Hematopoietic multipotent progenitor cell treated with erythropoietin and hydrocortisone succinate and interleukin-3 and kit ligand, for 4 days (in vitro differentiated cells): ENCODE measurements at regions not wholly inside any gene's neighbourhood (a gene's known extent, or its start where the extent isn't known, plus 50 kb on each side); places are given as distances from the start of the nearest gene placed in this dataset.

Experiments used
- DNase-seq: peaks from one replicate; pipeline ENCODE4 v3.0.0-alpha.2; 2015

DNA sequence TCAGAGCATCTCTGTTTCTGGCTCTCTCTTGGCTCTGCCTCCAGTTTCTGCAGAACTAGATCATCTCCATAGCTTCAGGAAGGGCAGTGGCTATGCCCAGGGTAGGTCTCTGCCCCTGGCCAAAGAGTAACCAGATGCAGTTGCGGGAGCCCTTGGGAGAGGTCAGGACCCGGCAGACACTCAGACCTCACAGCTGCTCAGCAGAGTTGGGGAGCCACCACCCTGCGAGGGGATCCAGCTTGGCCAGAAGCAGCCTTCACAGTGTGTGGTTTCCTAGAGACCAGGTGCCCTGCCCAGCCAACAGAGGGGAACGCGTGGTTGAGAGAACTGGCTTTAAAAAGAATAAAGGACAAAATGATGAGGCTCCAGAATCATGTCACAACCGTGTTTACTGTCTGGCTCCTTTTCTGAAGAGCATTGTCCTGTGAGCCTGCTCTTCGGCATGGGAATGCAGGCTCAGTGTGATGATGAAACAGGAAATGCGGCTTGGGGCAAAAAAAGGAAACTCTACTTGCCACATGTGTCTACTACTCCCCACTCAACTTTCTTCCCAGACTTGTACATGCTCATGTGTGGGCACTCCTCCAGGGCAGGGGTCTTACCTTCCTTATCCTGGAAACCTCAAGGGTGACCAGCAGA lies 243.1 kb downstream of the INHBA start:
- peak; percentile 15 for DNase-seq

DNA sequence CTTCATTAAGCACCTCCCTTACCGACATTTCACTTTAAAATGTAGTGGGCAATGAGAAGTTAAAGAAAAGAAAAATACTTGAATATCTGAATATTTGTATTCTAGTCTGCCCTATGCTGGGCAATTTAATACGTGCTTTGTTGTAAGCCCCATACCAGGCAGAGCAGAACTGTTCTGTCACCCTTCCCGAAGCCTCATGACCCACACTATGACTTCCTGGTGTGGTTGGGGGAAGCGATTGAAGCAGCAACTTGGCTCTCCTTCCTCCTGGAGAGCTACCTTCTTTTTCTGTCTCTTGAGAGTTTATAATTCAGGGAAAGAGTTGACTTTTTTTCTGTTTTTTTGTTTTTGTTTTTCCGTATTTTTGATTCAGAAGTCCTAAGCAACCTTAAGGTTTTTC lies 243.7 kb downstream of the INHBA start:
- DNase-seq, result peak; percentile 14

DNA sequence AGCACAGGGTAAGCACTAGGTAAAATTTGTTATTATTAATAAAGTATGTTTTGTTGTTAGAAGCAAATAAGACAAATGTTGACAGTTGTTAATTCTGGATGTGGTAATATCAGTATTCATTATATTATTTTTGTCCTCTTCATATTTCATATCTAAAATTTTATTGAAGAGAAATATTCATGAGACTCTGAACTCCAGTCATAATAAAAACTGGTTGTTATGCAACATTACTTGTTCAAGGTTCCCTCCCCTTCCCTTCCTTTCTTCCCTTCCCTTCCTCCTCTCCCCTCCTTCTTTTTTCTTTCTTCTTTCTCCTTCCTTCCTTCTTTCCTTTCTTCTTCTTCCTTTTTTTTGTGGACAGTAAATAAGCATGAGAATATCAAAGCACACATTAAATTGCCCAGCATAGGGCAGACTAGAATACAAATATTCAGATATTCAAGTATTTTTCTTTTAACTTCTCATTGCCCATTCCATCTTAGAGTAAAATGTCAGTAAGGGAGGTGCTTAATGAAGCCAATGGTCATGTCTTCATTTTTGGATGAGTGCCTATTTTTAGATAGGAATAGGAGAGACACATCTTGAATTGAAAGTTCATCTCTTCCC lies 245.0 kb downstream of the INHBA start:
- no peak for DNase-seq

DNA sequence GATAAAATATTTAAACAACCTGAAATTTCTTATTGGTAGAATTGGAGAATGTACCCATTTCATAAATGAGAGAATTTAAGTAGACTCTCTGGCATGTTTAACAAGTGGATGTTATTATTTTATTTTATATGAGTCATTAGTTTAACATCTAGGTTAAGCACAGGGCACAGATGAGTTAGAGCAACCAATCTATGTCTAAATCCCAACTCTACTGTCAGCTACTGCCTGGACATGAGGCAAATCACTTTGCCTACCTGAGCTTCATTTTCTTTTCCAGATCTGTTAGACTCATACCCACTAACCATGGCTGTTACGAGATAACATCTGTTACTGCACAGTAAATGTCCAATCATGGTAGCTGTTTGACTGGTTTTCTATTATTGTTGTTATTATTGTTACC lies 251.1 kb downstream of the INHBA start:
- DNase-seq, result no peak

DNA sequence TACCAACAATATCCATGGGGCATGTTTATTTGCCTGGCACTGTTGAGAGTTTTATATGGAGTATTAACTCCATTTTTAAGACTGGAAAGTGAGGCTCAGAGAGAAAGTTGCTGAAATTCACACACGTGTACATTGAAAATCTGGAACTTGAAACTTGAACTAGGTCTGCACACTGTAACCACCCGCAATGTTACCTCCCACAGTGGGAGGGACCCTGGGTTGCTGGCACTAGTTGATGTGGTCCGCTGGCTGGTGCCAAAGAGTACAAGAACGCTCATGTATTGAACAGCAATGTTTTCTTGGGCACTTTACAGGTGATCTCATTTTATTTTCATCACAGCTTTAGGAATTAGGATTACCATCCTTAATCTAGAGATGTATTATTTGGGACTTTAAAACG lies 253.2 kb downstream of the INHBA start:
- no peak for DNase-seq

DNA sequence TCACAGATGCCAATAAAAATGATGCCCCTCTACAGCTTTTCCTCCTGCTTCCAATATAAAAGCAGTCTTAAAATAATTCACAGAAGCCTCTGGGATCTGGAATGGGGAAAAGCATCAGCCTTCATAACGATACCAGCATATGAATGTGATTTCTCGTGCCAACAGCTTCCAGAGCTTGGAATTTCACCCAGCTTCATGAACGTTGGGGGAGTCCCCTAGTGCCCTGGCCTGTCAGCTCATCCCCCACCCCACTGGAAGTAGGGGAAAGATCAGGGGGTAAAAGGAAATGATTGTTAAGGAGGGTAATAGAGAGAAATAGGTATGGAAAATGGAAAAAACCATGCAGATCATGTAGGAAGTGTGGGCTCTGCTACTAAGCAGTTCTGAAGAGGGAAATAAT lies 253.6 kb downstream of the INHBA start:
- DNase-seq, result no peak

DNA sequence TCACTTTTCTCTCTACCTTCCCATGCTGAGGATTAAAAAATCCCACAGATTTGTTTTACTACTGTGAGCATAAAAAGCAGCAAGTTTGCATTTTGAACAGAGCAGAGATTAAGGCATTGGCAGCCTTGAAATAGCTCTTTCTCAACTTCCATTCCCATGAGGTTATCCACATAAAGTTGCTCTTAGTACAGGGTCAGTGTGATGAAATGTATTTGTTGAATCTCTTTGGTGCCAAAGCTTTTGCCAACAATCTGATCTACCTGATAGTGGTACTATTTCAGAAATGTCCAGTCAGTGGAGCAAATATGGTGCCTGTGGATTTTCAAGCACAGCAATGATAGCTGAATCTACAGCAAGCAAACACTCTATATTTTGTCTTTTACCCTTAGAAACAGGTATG lies 254.8 kb downstream of the INHBA start:
- no peak for DNase-seq

DNA sequence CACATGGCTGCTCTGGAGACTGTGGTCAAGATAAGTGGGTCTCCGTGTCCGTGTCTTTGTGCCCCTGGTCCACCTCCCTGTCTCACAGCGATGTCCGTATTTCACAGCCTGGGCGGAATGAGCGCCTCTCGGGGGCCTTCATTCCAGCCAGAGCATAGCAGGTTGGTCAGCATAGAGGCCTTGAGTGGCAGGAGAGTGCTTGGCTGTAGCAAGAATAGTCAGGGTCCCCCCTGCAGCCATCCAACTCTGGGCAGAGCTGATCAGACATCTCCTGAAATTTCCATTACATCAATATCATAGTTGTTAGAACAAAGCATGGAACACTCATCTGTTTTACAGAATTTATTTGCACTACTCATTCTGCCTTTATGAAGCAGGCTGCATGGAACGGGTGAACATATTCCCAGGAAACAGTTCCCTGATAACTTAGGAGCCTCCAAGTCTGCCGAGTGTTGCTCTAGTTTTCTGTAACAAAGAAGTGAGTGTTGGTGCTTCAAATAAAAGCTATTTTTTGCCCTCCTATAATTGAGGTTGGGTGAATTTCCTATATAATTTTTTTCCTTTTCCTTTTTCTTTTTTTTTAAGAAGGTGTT lies 255.3 kb downstream of the INHBA start:
- no peak for DNase-seq

DNA sequence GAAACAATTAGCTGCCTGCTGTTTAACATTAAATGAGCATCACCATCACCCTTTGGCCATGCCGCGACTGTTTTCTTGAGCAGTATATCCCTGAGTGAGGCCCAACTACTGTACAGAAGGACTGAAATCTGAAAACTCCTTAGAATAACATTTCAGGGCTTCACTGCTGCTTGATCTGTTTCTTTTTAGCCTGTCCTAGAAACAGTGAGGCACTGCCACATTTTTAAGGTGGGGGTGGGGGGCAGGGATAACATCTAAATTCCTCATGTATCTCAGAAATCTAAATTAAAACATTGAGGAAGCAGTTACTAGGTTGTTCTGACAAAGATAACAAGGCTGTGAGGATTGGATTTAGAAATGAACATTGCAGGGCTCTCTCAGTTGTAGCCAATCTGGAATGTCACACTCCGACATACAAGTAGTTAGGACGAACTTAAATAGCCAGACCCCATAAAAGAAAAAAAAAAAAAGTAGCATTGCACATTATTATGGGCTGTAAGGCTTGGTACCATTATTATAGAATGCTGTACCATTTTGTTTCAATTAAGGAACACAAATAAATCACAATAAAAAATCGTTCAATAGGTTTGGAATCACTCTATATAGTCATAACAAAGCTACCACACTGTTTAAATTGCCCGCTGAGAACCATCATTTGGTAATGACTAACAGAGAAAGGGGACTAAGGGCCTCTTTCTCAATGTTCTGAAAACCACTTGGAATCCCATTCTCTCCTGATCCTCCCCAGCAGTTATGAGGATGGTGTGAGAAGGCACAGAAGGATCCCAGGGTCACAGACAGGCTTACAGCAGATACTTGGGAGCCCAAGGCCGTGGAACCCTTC lies 256.1 kb downstream of the INHBA start:
- DNase-seq, result no peak

DNA sequence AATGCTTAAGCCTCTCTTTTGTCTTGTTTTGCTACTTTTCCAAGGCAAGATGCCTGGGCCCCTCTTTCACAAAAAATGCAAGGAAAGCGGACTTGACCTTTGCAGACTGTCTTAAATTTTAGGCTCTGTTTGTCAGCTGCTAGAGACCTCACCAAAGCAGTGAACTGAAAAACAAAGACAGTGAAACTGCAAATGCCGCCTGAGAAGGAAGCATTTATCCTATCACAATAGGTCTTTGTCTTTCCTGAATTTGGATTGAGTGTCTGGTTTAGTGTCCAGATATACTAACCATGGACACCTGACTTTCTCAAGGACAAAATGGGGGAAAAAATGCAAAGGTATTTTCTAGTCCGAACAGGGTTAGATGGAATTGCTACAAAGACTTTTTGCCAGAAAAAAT lies 256.9 kb downstream of the INHBA start:
- no peak for DNase-seq

DNA sequence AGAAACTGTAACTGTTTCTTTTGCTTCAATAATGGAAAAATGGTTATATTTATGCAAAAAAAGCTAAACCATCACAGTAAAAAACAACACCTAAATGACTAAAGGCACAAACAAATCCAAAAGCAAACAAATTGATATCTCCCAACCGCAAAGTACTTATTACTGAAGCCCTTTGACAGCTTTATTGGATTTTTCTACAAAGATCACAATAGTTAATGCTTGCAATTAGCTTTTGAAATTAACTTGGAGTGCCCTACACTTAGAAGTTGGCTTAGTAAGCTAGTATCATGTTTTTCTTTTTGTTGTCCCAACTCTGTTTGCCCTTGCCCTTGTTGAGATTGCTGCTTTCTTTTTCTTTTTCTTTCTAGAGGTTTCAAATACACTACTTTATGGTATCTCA lies 257.5 kb downstream of the INHBA start:
- DNase-seq, result no peak

DNA sequence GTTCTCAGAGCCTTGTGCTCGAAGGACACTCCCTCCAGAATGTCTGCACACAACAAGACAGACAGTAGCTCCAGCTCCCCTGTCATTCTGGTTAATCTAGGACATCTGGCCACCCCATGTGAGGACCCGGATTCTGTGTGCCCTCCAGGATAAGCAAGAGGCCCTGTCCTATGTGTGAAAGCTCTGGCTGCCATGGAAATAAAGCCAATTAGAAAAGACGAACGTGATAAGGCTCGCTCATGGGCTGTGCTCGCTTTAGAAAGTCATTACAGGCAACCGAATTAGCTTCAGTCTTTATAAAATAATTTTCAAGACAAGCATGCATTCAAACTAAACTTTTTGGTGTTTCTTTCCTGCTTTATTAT lies 263.4 kb downstream of the INHBA start:
- DNase-seq, result no peak

DNA sequence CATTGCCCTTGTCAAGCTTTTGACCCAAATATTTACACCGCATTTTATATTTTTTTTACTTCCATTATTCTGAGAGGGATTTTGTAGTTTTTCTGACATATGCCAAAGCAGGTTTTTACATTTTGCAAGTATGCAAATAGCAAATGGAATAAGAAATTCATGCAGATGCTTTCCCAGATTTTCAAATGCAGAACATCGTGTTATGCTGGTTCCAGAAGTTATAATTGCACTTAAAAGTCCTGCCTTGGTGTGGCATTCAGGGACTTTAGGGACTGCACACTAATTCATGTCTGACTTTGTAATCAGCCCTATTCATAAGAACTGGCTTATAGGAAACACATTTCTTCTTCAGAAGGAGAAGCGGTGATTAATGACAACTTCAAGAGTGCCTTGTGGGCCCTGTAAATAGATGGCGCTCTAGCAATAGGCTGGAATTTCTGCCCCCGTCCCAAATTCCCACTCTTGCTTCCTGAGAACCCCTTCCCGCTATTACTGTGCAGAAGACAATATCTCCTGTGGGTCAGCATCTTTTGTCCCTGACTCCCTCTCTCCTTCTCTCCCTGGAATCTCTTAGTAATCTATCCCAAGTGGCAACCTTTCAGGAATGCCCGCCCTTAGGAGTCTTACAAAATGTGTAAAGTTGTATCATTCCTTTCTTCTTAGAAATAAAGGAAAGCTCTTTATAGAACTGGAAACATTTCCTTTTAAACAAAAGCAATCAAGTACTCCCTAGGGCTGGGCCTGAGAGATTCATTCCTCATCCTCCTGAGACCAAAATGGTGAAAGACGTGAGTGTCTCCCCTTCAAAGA lies 264.0 kb downstream of the INHBA start:
- no peak for DNase-seq

DNA sequence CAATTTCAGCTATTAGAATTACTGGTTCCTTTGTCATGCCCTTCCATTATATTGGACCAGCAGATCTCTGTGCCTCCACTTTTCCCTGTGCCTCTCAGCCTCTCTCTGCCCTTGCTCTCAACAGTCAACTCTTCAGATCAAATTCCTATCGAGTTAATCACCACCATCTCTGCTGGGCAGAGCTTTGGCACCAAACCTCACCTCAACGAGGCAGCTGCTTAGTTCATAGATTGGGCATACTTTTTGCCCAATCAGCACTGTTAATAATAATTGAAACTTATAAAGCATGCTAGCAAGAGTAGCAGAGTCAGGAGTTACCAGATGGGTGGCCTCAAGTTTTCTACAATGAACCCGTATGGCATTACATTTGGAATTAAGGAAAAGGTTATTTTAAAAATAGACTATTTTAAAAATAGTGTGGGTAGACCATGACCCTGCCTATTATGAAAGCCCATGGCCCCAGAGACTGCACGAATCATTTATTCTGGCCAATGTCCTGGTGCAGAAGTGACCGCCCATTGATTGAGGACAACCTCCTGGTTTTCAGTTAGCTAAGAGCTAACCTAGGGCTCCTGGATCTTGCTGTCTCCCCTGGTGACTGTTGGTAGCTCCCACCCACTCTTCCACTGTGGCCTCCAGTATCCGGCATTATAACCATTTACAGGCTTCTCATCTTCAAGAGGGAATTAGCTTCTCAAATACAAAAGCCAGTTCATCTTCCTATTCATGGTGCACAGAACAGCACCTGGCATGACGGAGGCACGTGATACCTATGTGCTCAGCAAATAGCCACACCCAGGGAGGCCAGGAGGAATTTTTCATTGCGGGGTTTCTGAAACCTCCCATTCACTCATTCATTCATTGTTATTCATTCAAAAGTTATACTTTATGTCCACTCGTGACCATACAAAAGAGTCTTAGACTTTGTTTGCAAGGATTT lies 265.4 kb downstream of the INHBA start:
- no peak for DNase-seq

DNA sequence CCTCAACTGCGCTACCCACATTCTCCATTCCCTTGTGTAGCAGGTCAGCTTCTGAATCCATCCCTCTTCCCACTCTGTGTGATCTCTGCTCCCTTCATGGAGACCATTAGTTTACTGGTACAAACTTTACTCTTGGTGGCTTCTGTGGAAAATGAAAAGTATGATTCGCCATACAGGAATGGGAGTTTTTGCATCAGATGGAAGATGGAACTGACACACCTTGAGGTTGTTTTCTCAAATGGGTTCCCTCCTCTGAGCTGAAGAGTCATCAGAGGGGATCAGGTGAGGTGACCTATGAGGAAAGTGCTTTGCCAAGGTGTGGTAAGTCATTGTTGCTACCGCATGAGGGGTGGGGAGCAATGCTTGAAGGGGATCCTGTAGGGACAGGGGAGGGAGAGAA lies 266.8 kb downstream of the INHBA start:
- DNase-seq, result no peak

DNA sequence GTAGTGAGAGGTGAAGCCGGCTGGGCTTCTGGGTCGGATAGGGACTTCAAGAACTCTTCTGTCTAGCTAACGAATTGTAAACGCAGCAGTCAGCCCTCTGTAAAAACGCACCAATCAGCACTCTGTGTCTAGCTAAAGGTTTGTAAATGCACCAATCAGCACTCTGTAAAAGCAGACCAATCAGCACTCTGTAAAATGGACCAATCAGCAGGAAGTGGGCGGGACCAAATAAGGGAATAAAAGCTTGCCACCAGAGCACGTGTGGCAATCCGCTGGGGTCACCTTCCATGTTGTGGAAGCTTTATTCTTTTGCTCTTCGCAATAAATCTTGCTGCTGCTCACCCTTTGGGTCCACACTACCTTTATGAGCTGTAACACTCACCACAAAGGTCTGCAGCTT lies 267.9 kb downstream of the INHBA start:
- DNase-seq, result peak; percentile 3

DNA sequence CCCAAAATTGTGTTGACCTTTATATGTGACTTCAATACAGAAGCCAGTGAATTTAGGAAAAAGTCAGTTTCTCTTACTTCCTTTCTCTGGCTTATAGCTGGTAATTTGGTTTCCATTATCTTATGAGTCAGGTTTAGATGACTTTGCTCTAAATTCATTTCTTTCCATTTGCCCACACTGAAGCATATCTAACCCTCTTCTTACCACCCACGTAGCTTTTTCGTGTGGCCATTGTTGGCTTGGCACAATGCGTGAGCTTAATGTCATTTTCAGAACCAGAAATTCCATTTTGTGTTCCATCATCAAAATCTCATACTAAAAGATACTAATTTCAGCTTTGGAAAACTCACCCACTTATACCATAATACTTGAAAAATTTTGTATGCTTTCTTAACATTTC lies 271.2 kb downstream of the INHBA start:
- no peak for DNase-seq

DNA sequence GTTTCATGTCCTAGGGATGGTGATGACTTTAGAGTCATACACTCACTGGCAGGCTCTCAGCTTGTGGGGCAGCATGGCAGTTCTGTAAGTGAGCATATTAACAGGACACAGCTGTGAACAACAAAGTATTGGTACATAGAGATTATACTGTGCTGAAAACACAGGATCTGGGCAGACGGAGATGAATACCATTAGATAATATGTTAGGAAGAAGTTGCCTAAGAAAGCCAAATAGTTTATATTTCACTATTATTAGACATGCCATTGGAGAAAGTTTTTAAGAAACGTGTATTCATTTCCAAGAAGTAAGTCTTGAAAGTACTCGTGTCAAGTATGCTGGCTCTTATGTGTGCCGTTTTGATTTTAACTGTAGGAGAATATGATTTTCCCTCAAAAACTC lies 274.5 kb downstream of the INHBA start:
- no peak for DNase-seq

DNA sequence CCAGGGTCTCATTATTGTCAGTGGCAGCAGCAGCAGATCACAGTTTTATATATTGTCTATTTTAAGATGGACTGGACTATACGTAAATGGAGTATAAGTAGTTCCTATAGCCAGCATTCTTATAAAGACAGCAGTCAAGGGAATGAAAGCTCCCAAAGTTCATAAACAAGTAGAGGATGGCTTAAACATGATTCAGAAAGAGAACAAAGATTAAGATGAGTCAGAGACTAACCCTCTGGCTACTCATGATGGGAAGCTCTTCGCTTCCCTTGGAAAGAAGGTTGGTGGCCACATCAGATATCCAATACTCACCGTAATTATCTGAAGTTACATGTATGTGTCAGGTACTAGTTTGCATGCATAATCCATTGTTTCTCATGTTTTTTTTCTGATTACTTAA lies 277.0 kb downstream of the INHBA start:
- no peak for DNase-seq

DNA sequence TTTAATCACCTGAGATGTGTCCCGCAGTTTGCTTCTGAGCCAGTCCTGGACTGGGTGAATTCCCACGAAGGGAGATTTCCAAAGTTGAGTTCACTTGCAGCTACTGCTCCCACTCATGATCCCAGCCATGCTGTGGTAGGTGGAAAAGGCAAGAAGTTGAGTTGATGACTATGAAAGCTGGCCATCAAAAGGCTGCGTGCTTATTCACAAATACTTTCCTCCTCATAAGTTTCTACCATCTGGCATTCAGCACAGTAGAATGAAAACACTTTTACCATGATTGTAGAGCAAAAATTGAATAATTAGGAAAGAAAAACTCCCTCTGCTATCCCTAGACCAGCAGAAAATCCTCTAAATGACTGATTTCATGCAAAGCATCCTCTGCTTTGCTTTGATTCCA lies 281.8 kb downstream of the INHBA start:
- DNase-seq, result no peak

DNA sequence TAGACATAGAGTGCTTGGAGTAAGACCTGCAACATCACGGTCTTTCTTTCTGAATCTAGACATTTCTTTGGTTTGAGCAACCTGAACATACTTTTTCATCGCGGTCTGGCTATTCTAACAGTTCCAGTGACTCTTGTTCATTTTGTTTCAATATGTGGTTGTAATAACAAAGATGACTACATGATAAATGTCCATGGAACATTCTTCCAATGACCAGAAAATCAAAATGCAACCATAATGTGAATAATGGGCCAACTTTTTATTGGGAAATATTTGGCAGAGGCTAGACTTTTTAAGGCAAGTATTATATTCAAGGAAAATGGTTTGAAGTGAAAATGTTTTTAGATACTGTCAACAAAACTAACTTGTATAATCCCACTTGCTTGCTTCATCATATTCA lies 282.5 kb downstream of the INHBA start:
- DNase-seq, result no peak

DNA sequence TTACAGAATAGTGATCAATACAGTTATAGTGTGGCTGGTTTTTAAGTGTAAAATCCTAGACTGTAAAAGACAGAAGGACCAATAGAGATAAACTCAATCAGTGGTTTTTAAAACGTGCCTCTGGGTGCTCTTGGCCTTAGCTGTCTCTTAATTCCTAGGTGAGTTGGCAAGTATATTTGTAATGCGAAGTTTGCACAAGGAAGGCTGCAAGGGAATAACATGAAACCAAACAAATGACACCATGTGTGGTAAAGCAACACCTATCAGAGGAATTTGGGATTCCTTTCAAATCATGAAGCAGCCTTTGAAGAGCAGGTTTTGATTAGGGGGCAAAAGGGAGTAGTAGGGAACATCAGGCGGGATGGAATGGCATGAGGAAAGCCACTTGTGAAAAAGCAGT lies 284.6 kb downstream of the INHBA start:
- DNase-seq, result no peak
